B cell (primary cell): ENCODE measurements at regions not wholly inside any gene's neighbourhood (a gene's known extent, or its start where the extent isn't known, plus 50 kb on each side); places are given as distances from the start of the nearest gene placed in this dataset.

Source experiments
- ATAC-seq: fragments of 200-7000 bp; cut with Tn5 transposase; one replicate; pipeline ENCODE4 v1.10.0; 2021; ENCODE audit warnings: low read depth, mild to moderate bottlenecking, moderate number of reproducible peaks, moderate library complexity
- CTCF ChIA-PET: fragments of 350-600 bp; sonication (Branson Sonifier 250); formaldehyde crosslinking; loops from one replicate; lab custom pipeline; 2021; ENCODE audit warnings: antibody characterized with exemption, inconsistent platforms; lab: Charles Lee
- POLR2A ChIA-PET: fragments of 350-600 bp; sonication (Branson Sonifier 250); formaldehyde crosslinking; loops from one replicate; lab custom pipeline; 2021; ENCODE audit warnings: antibody characterized with exemption; lab: Charles Lee
- DNase-seq: peaks from one replicate; pipeline ENCODE4 v3.0.0; 2013
- H2AFZ ChIP-seq: 2 replicates; pipeline ENCODE4 v1.6.1; 2012; ENCODE audit warnings: mild to moderate bottlenecking, low read depth, low read length; ENCODE audit not compliant: insufficient read depth, poor library complexity, severe bottlenecking
- H3K27ac ChIP-seq, 2 donors: 1 replicate in 1 of 2; 2 replicates in 1 of 2; pipeline ENCODE4 v1.5.1; 2012 to 2013; ENCODE audit warnings: low read length in 2 of 2, mild to moderate bottlenecking in 2 of 2, moderate library complexity in 1 of 2
- H3K27me3 ChIP-seq, 4 experiments: fragments of 200-600 bp in 1 of 4; sonication (generic) in 1 of 4; replicated peaks in 1 of 4; 1 replicate in 2 of 4; 2 replicates in 2 of 4; pipeline versions ENCODE4 v1.6.1 to v1.7.0; 2013 to 2016; ENCODE audit warnings: low read length in 3 of 4, mild to moderate bottlenecking in 2 of 4, mixed read lengths in 1 of 4, moderate library complexity in 1 of 4; ENCODE audit not compliant: insufficient read depth in 4 of 4, control insufficient read depth in 3 of 4; ENCODE audit errors: control extremely low read depth in 1 of 4
- H3K36me3 ChIP-seq, 2 experiments: replicated peaks in 1 of 2; 1 replicate in 1 of 2; 2 replicates in 1 of 2; pipeline versions ENCODE4 v1.6.1 to v1.7.1; 2013; ENCODE audit warnings: low read length in 1 of 2; ENCODE audit not compliant: insufficient read depth in 2 of 2, control insufficient read depth in 1 of 2; ENCODE audit errors: control extremely low read depth in 1 of 2, extremely low read depth in 1 of 2
- H3K4me1 ChIP-seq, 2 donors: fragments of 200-600 bp in 1 of 2; sonication (generic) in 1 of 2; 1 replicate in 1 of 2; 2 replicates in 1 of 2; pipeline versions ENCODE4 v1.5.1 to v1.6.1; 2013 to 2017; ENCODE audit warnings: low read length in 2 of 2; ENCODE audit not compliant: control insufficient read depth in 2 of 2, insufficient read depth in 2 of 2
- H3K4me2 ChIP-seq: replicated peaks from 2 replicates; pipeline ENCODE3; 2012; ENCODE audit warnings: mild to moderate bottlenecking, low read depth, low read length; ENCODE audit not compliant: poor library complexity, severe bottlenecking
- H3K4me3 ChIP-seq, 5 experiments: fragments of 200-600 bp in 1 of 5; sonication (generic) in 1 of 5; 1 replicate in 3 of 5; 2 replicates in 2 of 5; pipeline versions ENCODE4 v1.5.1 to v1.7.0; 2011 to 2016; ENCODE audit warnings: low read length in 4 of 5, mild to moderate bottlenecking in 4 of 5, low read depth in 2 of 5, control low read depth in 1 of 5, moderate library complexity in 1 of 5; ENCODE audit not compliant: insufficient read depth in 1 of 5; ENCODE audit errors: control extremely low read depth in 1 of 5, extremely low read depth in 1 of 5
- H3K79me2 ChIP-seq: fragments of 200-600 bp; sonication (generic); one replicate; pipeline ENCODE4 v1.6.0; 2016; ENCODE audit warnings: low read length; ENCODE audit not compliant: control insufficient read depth, insufficient read depth
- H3K9ac ChIP-seq: fragments of 200-600 bp; sonication (generic); 2 replicates; pipeline ENCODE4 v1.6.1; 2017; ENCODE audit warnings: mild to moderate bottlenecking, low read length, moderate library complexity
- H3K9me3 ChIP-seq, 3 donors: one replicate each; pipeline versions ENCODE4 v1.6.1 to v1.7.1; 2013; ENCODE audit warnings: low read length in 2 of 3; ENCODE audit not compliant: control insufficient read depth in 2 of 3, insufficient read depth in 1 of 3; ENCODE audit errors: control extremely low read depth in 1 of 3
- H4K20me1 ChIP-seq: 2 replicates; pipeline ENCODE4 v1.6.0; 2012; ENCODE audit warnings: mild to moderate bottlenecking, low read length; ENCODE audit not compliant: insufficient read depth, control insufficient read depth, poor library complexity, severe bottlenecking
- H3K27ac Mint-ChIP-seq: one replicate; pipeline ENCODE4 v1.8.0; 2021; ENCODE audit warnings: mixed read lengths
- H3K27me3 Mint-ChIP-seq: one replicate; pipeline ENCODE4 v1.8.0; 2021; ENCODE audit warnings: mixed read lengths
- H3K4me1 Mint-ChIP-seq: one replicate; pipeline ENCODE4 v1.8.0; 2021; ENCODE audit warnings: mixed read lengths
- H3K4me3 Mint-ChIP-seq: one replicate; pipeline ENCODE4 v1.8.0; 2021; ENCODE audit warnings: mixed read lengths
- H3K9me3 Mint-ChIP-seq: one replicate; pipeline ENCODE4 v1.8.0; 2022; ENCODE audit warnings: mixed read lengths; ENCODE audit not compliant: insufficient read depth
- EZH2 ChIP-seq: IDR thresholded peaks from 2 replicates; pipeline ENCODE4 v1.6.1; 2012; ENCODE audit warnings: borderline replicate concordance, low read depth, mild to moderate bottlenecking, moderate library complexity, low read length; ENCODE audit not compliant: insufficient read depth, poor library complexity, severe bottlenecking
- WGBS: methylation state at CpG from one replicate; pipeline ENCODE4 v1.1.5; 2013; ENCODE audit warnings: missing lambda C conversion rate; ENCODE audit not compliant: insufficient coverage; 5-methylcytosine and 5-hydroxymethylcytosine counted together
- intact Hi-C: fragments of 100-400 bp; cut with micrococcal nuclease; formaldehyde crosslinking; loops from one replicate; pipeline ENCODE4 v1.10.0; 2022
- TF ChIP-seq, protein P1 (sequence below): fragments of 200-600 bp; IDR thresholded peaks from one replicate; pipeline ENCODE4 v1.8.0; 2022; ENCODE audit warnings: antibody characterized with exemption, mild to moderate bottlenecking

DNA sequence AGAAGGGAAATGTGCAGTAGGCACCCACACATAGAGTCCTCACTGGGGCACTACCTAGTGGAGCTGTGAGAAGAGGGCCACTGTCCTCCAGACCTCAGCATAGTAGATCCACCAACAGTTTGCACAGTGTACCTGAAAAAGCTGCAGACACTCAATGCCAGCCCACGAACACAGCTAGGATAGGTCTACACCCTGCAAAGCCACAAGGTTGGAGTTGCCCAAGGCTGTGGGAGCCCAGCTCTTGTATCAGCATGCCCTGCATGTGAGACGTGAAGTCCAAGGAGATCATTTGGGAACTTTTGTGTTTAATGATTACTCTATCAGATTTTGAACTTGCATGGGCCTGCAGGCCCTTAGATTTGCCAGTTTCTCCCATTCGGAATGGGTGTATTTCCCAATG lies 299.4 kb upstream of the OLFM3 start:
- intact Hi-C loops: no loop called here
- CTCF ChIA-PET: no interaction called here
- Histone ChIP-seq H4K20me1 (no peaks in the 10 kb centered on the region), H3K9ac (no peak overlapping the region), H3K36me3 (no peaks in the 10 kb centered on the region), H3K4me3 (no peak overlapping the region), H3K4me2 (no peak overlapping the region), H3K27ac (no peak overlapping the region), H2AFZ (no peak overlapping the region), H3K27me3 (no peaks in the 10 kb centered on the region), H3K79me2 (no peaks in the 10 kb centered on the region), H3K9me3 (no peaks in the 10 kb centered on the region), H3K4me1 (no peaks in the 10 kb centered on the region)
- no peak for ATAC-seq
- H3K27me3 Mint-ChIP-seq: no peaks in the 10 kb centered on the region
- no peak overlapping the region for H3K4me3 Mint-ChIP-seq
- WGBS: 82% methylated on average over 2 of the region's 3 CpGs
- no peak for DNase-seq
- H3K4me1 Mint-ChIP-seq: no peaks in the 10 kb centered on the region
- H3K27ac Mint-ChIP-seq: no peak overlapping the region
- POLR2A ChIA-PET: no interaction called here
- no peaks in the 10 kb centered on the region for H3K9me3 Mint-ChIP-seq
- no peak for TF ChIP-seq EZH2
- TF ChIP-seq, protein P1, sequence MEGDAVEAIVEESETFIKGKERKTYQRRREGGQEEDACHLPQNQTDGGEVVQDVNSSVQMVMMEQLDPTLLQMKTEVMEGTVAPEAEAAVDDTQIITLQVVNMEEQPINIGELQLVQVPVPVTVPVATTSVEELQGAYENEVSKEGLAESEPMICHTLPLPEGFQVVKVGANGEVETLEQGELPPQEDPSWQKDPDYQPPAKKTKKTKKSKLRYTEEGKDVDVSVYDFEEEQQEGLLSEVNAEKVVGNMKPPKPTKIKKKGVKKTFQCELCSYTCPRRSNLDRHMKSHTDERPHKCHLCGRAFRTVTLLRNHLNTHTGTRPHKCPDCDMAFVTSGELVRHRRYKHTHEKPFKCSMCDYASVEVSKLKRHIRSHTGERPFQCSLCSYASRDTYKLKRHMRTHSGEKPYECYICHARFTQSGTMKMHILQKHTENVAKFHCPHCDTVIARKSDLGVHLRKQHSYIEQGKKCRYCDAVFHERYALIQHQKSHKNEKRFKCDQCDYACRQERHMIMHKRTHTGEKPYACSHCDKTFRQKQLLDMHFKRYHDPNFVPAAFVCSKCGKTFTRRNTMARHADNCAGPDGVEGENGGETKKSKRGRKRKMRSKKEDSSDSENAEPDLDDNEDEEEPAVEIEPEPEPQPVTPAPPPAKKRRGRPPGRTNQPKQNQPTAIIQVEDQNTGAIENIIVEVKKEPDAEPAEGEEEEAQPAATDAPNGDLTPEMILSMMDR: no peak

DNA sequence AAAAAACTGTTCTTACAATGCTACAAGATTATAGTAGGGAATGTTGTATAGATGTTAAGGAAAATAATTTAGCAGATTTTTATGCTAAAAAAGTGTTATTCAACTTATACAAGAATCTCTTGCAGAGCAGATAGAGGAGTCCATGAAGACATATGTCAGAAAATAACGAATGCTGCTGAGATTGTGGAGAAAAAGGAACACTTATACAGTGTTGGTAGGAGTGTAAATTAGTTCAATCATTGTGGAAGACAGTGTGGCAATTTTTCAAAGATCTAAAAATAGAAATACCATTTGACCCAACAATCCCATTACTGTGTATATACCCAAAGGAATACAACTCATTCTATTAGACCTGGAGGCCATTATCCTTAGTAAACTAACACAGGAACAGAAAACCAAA lies 286.2 kb upstream of the OLFM3 start:
- DNase-seq (no peak), ATAC-seq (no peak)
- H3K4me3 Mint-ChIP-seq: no peak overlapping the region
- ChIA-PET POLR2A (no interaction called here), CTCF (no interaction called here)
- no peak overlapping the region for H2AFZ ChIP-seq
- no peaks in the 10 kb centered on the region for H3K27me3 Mint-ChIP-seq
- no peaks in the 10 kb centered on the region for H4K20me1 ChIP-seq
- H3K4me1 ChIP-seq: no peaks in the 10 kb centered on the region
- WGBS: no CpG with 5 or more reads among the region's 1 CpG
- intact Hi-C loops: no loop called here
- H3K9me3 Mint-ChIP-seq: peaks cover 8% of the 10 kb centered on the region
- H3K79me2 ChIP-seq: no peaks in the 10 kb centered on the region
- no peak overlapping the region for H3K4me2 ChIP-seq
- no peak overlapping the region for H3K4me3 ChIP-seq
- H3K9me3 ChIP-seq: peaks cover 0 to 3% (median 1%) of the 10 kb centered on the region in 3 donors
- no peaks in the 10 kb centered on the region for H3K4me1 Mint-ChIP-seq
- TF ChIP-seq, protein P1: no peak
- TF ChIP-seq EZH2: no peak
- H3K36me3 ChIP-seq: no peaks in the 10 kb centered on the region
- no peaks in the 10 kb centered on the region for H3K27me3 ChIP-seq
- no peak overlapping the region for H3K27ac Mint-ChIP-seq
- no peak overlapping the region for H3K27ac ChIP-seq
- H3K9ac ChIP-seq: no peak overlapping the region
